GM23338 (cell line): ENCODE measurements at regions not wholly inside any gene's neighbourhood (a gene's known extent, or its start where the extent isn't known, plus 50 kb on each side); places are given as distances from the start of the nearest gene placed in this dataset.

ENCODE experiments used
- ATAC-seq: fragments of 200-7000 bp; cut with Tn5 transposase; 3 replicates; pipeline ENCODE4 v1.9.1; 2020
- DNase-seq: peaks from one replicate; pipeline ENCODE4 v3.0.0-alpha.2; 2015; ENCODE audit warnings: low spot score
- H2AFZ ChIP-seq: fragments of 200-600 bp; sonication (generic); 2 replicates; pipeline ENCODE4 v1.8.0; 2016; ENCODE audit warnings: antibody characterized with exemption, mild to moderate bottlenecking, moderate library complexity
- H3F3A ChIP-seq: fragments of 200-600 bp; sonication (generic); replicated peaks from 2 replicates; pipeline ENCODE4 v1.8.0; 2017; ENCODE audit warnings: antibody characterized with exemption, mixed run types, low read depth
- H3K27ac ChIP-seq: fragments of 200-600 bp; sonication (generic); 2 replicates; pipeline ENCODE4 v1.6.1; 2016; ENCODE audit warnings: low read depth
- H3K27me3 ChIP-seq: fragments of 200-600 bp; sonication (generic); 2 replicates; pipeline ENCODE4 v1.8.0; 2016; ENCODE audit warnings: mild to moderate bottlenecking, mixed run types, moderate library complexity; ENCODE audit not compliant: insufficient read depth
- H3K36me3 ChIP-seq: fragments of 200-600 bp; sonication (generic); 2 replicates; pipeline ENCODE4 v1.8.0; 2016; ENCODE audit warnings: mild to moderate bottlenecking; ENCODE audit not compliant: insufficient read depth
- H3K4me1 ChIP-seq: fragments of 200-600 bp; sonication (generic); 2 replicates; pipeline ENCODE4 v1.8.0; 2016; ENCODE audit warnings: mild to moderate bottlenecking, moderate library complexity; ENCODE audit not compliant: insufficient read depth
- H3K4me2 ChIP-seq: fragments of 200-600 bp; sonication (generic); 2 replicates; pipeline ENCODE4 v1.7.1; 2017; ENCODE audit warnings: mixed run types
- H3K4me3 ChIP-seq: fragments of 200-600 bp; sonication (generic); 2 replicates; pipeline ENCODE4 v1.6.1; 2016; ENCODE audit warnings: mixed run types
- H3K79me2 ChIP-seq: fragments of 200-600 bp; sonication (generic); replicated peaks from 2 replicates; pipeline ENCODE4 v1.8.0; 2017; ENCODE audit warnings: mild to moderate bottlenecking; ENCODE audit not compliant: insufficient read depth
- H3K9me2 ChIP-seq: fragments of 200-600 bp; sonication (generic); 2 replicates; pipeline ENCODE4 v1.8.0; 2017; ENCODE audit not compliant: insufficient read depth
- H4K20me1 ChIP-seq: fragments of 200-600 bp; sonication (generic); replicated peaks from 2 replicates; pipeline ENCODE4 v1.8.0; 2017; ENCODE audit warnings: mild to moderate bottlenecking; ENCODE audit not compliant: insufficient read depth
- H3K27ac Mint-ChIP-seq: 2 replicates; pipeline ENCODE4 v1.8.0; 2020; ENCODE audit warnings: inconsistent platforms, mild to moderate bottlenecking, moderate library complexity, mixed read lengths
- H3K27me3 Mint-ChIP-seq: 3 replicates; pipeline ENCODE4 v1.8.0; 2022; ENCODE audit warnings: low read depth, mild to moderate bottlenecking, moderate library complexity, mixed read lengths, inconsistent platforms; ENCODE audit not compliant: insufficient read depth, poor library complexity
- H3K36me3 Mint-ChIP-seq: 3 replicates; pipeline ENCODE4 v1.8.0; 2021; ENCODE audit warnings: low read depth, mild to moderate bottlenecking, inconsistent platforms, moderate library complexity, mixed read lengths
- H3K4me1 Mint-ChIP-seq: 3 replicates; pipeline ENCODE4 v1.8.0; 2020; ENCODE audit warnings: mild to moderate bottlenecking, inconsistent platforms, mixed read lengths
- H3K4me3 Mint-ChIP-seq: 3 replicates; pipeline ENCODE4 v1.8.0; 2021; ENCODE audit warnings: moderate library complexity, mild to moderate bottlenecking, inconsistent platforms, mixed read lengths
- H3K9me3 Mint-ChIP-seq: 3 replicates; pipeline ENCODE4 v1.8.0; 2020; ENCODE audit warnings: moderate library complexity, mild to moderate bottlenecking, inconsistent platforms, mixed read lengths
- EZH2 ChIP-seq: fragments of 200-600 bp; sonication (generic); IDR thresholded peaks from one replicate; pipeline ENCODE4 v1.8.0; 2017; ENCODE audit warnings: antibody characterized with exemption, mild to moderate bottlenecking, low read depth; ENCODE audit not compliant: unreplicated experiment
- EZH2phosphoT487 ChIP-seq: fragments of 200-600 bp; sonication (generic); IDR thresholded peaks from one replicate; pipeline ENCODE4 v1.8.1; 2018; ENCODE audit warnings: antibody characterized with exemption; ENCODE audit not compliant: unreplicated experiment
- JUNB ChIP-seq: IDR thresholded peaks from one replicate; pipeline ENCODE4 v1.6.1; 2016; ENCODE audit warnings: antibody characterized with exemption; ENCODE audit not compliant: unreplicated experiment
- NANOG ChIP-seq: IDR thresholded peaks from 2 replicates; pipeline ENCODE4 v1.6.1; 2016; ENCODE audit warnings: antibody characterized with exemption, borderline replicate concordance
- ZNF114 ChIP-seq: fragments of 250-450 bp; sonication (Bioruptor Pico); IDR thresholded peaks from 2 replicates; pipeline ENCODE4 v1.5.0; 2020; ENCODE audit warnings: mild to moderate bottlenecking, moderate library complexity
- ZNF331 ChIP-seq: fragments of 250-450 bp; sonication (Bioruptor Pico); IDR thresholded peaks from 2 replicates; pipeline ENCODE4 v1.5.0; 2020; ENCODE audit warnings: low read depth, mild to moderate bottlenecking, moderate library complexity
- TF ChIP-seq, protein P1 (sequence below): IDR thresholded peaks from 2 replicates; pipeline ENCODE4 v1.6.1; 2016; ENCODE audit warnings: antibody characterized with exemption
- TF ChIP-seq, protein P2 (sequence below): fragments of 250-450 bp; sonication (Bioruptor Pico); IDR thresholded peaks from 2 replicates; pipeline ENCODE4 v1.5.0; 2020; ENCODE audit warnings: mild to moderate bottlenecking, moderate library complexity
- TF ChIP-seq, protein P3 (sequence below): IDR thresholded peaks from one replicate; pipeline ENCODE4 v1.6.1; 2018; ENCODE audit warnings: antibody characterized with exemption; ENCODE audit not compliant: unreplicated experiment
- TF ChIP-seq, protein P4 (sequence below), 2 experiments: fragments of 200-600 bp in 1 of 2; sonication (generic) in 1 of 2; conservative IDR thresholded peaks; 2 replicates each; pipeline versions ENCODE4 v1.5.1 to v1.6.1; 2016 to 2017; ENCODE audit warnings: antibody characterized with exemption in 2 of 2, low read depth in 2 of 2, mild to moderate bottlenecking in 2 of 2, moderate library complexity in 1 of 2

DNA sequence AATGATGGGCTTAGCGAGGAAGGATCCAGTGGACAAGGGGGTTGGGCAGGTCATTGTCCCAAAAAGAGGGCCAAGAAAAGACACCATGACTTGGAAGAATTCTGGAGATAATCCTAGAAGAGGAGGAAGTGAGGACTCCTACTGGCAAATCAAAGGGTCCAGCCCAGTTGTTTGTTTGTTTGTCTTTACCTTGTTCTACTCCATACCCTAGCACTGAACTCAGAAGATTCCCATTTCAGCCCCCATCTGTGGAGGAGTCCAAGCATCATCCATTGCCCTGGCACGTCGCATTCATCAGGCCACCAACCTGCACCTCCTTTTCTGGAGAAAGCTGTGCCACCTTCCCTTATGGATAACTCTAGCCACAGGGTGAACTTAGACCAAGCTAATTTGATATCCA is 326.2 kb downstream of the EN1 start:
- no peak for TF ChIP-seq EZH2phosphoT487
- Histone ChIP-seq H2AFZ (no peak overlapping the region), H3K4me2 (no peak overlapping the region), H3K27me3 (no peaks in the 10 kb centered on the region), H3K36me3 (peaks cover 4% of the 10 kb centered on the region; the same call in 1 of the 2 replicates), H3K27ac (no peak overlapping the region), H3K9me2 (peaks cover 10% of the 10 kb centered on the region), H3K79me2 (no peaks in the 10 kb centered on the region), H3K4me3 (no peak overlapping the region), H3K4me1 (no peaks in the 10 kb centered on the region), H4K20me1 (no peaks in the 10 kb centered on the region), H3F3A (no peaks in the 10 kb centered on the region)
- Mint-ChIP-seq H3K27me3 (peaks cover 4% of the 10 kb centered on the region), H3K9me3 (peaks cover 37% of the 10 kb centered on the region), H3K4me3 (no peak overlapping the region), H3K4me1 (no peaks in the 10 kb centered on the region), H3K36me3 (peaks cover 31% of the 10 kb centered on the region), H3K27ac (no peak overlapping the region)
- ATAC-seq (no peak), DNase-seq (no peak)

DNA sequence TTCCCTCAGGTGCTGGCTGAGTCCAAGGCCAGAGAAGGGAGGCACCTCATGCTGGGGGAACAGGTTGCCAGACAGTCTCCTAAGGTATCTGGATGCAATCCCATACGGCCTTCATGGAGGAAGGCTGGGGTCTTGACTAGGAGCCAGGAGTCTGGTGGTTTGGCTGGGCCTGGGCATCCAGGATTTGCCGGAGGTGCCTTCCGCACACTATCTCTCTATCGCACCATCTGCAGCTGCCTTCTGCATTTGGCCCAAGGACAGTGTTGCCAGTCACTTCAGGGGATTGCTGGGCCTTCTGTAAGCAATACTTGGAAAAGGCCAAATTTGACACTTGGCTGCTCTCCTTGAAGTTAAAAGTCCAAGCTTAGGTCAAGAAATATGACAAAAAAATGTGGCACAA is 327.2 kb downstream of the EN1 start:
- H3K27me3 Mint-ChIP-seq, result peaks cover 6% of the 10 kb centered on the region
- no peak overlapping the region for H3K27ac ChIP-seq
- no peak overlapping the region for H3K4me2 ChIP-seq
- DNase-seq (no peak), ATAC-seq (no peak)
- no peak overlapping the region for H3K4me3 ChIP-seq
- peaks cover 31% of the 10 kb centered on the region for H3K36me3 Mint-ChIP-seq
- H2AFZ ChIP-seq, result no peak overlapping the region
- no peaks in the 10 kb centered on the region for H3K27me3 ChIP-seq
- no peaks in the 10 kb centered on the region for H3K79me2 ChIP-seq
- H3K4me3 Mint-ChIP-seq, result no peak overlapping the region
- peaks cover 37% of the 10 kb centered on the region for H3K9me3 Mint-ChIP-seq
- no peak overlapping the region for H3K27ac Mint-ChIP-seq
- no peaks in the 10 kb centered on the region for H3F3A ChIP-seq
- no peaks in the 10 kb centered on the region for H4K20me1 ChIP-seq
- H3K36me3 ChIP-seq, result peaks cover 4% of the 10 kb centered on the region; the same call in 1 of the 2 replicates
- H3K4me1 Mint-ChIP-seq, result no peaks in the 10 kb centered on the region
- 0 out of 2 replicates have a peak, but pooled peaks cover 2% of the 10 kb centered on the region for H3K9me2 ChIP-seq
- no peaks in the 10 kb centered on the region for H3K4me1 ChIP-seq
- TF ChIP-seq, protein P1, sequence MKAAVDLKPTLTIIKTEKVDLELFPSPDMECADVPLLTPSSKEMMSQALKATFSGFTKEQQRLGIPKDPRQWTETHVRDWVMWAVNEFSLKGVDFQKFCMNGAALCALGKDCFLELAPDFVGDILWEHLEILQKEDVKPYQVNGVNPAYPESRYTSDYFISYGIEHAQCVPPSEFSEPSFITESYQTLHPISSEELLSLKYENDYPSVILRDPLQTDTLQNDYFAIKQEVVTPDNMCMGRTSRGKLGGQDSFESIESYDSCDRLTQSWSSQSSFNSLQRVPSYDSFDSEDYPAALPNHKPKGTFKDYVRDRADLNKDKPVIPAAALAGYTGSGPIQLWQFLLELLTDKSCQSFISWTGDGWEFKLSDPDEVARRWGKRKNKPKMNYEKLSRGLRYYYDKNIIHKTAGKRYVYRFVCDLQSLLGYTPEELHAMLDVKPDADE, result no peak
- TF ChIP-seq ZNF114 (CRISPR knock-in tag) (no peak), NANOG (no peak), EZH2 (no peak), EZH2phosphoT487 (no peak), ZNF331 (no peak), JUNB (no peak)
- TF ChIP-seq, protein P2, sequence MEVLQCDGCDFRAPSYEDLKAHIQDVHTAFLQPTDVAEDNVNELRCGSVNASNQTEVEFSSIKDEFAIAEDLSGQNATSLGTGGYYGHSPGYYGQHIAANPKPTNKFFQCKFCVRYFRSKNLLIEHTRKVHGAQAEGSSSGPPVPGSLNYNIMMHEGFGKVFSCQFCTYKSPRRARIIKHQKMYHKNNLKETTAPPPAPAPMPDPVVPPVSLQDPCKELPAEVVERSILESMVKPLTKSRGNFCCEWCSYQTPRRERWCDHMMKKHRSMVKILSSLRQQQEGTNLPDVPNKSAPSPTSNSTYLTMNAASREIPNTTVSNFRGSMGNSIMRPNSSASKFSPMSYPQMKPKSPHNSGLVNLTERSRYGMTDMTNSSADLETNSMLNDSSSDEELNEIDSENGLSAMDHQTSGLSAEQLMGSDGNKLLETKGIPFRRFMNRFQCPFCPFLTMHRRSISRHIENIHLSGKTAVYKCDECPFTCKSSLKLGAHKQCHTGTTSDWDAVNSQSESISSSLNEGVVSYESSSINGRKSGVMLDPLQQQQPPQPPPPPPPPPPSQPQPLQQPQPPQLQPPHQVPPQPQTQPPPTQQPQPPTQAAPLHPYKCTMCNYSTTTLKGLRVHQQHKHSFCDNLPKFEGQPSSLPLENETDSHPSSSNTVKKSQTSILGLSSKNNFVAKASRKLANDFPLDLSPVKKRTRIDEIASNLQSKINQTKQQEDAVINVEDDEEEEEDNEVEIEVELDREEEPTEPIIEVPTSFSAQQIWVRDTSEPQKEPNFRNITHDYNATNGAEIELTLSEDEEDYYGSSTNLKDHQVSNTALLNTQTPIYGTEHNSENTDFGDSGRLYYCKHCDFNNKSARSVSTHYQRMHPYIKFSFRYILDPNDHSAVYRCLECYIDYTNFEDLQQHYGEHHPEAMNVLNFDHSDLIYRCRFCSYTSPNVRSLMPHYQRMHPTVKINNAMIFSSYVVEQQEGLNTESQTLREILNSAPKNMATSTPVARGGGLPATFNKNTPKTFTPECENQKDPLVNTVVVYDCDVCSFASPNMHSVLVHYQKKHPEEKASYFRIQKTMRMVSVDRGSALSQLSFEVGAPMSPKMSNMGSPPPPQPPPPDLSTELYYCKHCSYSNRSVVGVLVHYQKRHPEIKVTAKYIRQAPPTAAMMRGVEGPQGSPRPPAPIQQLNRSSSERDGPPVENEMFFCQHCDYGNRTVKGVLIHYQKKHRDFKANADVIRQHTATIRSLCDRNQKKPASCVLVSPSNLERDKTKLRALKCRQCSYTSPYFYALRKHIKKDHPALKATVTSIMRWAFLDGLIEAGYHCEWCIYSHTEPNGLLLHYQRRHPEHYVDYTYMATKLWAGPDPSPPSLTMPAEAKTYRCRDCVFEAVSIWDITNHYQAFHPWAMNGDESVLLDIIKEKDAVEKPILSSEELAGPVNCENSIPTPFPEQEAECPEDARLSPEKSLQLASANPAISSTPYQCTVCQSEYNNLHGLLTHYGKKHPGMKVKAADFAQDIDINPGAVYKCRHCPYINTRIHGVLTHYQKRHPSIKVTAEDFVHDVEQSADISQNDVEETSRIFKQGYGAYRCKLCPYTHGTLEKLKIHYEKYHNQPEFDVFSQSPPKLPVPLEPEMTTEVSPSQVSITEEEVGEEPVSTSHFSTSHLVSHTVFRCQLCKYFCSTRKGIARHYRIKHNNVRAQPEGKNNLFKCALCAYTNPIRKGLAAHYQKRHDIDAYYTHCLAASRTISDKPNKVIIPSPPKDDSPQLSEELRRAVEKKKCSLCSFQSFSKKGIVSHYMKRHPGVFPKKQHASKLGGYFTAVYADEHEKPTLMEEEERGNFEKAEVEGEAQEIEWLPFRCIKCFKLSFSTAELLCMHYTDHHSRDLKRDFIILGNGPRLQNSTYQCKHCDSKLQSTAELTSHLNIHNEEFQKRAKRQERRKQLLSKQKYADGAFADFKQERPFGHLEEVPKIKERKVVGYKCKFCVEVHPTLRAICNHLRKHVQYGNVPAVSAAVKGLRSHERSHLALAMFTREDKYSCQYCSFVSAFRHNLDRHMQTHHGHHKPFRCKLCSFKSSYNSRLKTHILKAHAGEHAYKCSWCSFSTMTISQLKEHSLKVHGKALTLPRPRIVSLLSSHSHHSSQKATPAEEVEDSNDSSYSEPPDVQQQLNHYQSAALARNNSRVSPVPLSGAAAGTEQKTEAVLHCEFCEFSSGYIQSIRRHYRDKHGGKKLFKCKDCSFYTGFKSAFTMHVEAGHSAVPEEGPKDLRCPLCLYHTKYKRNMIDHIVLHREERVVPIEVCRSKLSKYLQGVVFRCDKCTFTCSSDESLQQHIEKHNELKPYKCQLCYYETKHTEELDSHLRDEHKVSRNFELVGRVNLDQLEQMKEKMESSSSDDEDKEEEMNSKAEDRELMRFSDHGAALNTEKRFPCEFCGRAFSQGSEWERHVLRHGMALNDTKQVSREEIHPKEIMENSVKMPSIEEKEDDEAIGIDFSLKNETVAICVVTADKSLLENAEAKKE (CRISPR knock-in tag), result no peak
- TF ChIP-seq, protein P3, sequence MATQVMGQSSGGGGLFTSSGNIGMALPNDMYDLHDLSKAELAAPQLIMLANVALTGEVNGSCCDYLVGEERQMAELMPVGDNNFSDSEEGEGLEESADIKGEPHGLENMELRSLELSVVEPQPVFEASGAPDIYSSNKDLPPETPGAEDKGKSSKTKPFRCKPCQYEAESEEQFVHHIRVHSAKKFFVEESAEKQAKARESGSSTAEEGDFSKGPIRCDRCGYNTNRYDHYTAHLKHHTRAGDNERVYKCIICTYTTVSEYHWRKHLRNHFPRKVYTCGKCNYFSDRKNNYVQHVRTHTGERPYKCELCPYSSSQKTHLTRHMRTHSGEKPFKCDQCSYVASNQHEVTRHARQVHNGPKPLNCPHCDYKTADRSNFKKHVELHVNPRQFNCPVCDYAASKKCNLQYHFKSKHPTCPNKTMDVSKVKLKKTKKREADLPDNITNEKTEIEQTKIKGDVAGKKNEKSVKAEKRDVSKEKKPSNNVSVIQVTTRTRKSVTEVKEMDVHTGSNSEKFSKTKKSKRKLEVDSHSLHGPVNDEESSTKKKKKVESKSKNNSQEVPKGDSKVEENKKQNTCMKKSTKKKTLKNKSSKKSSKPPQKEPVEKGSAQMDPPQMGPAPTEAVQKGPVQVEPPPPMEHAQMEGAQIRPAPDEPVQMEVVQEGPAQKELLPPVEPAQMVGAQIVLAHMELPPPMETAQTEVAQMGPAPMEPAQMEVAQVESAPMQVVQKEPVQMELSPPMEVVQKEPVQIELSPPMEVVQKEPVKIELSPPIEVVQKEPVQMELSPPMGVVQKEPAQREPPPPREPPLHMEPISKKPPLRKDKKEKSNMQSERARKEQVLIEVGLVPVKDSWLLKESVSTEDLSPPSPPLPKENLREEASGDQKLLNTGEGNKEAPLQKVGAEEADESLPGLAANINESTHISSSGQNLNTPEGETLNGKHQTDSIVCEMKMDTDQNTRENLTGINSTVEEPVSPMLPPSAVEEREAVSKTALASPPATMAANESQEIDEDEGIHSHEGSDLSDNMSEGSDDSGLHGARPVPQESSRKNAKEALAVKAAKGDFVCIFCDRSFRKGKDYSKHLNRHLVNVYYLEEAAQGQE, result no peak
- TF ChIP-seq, protein P4, sequence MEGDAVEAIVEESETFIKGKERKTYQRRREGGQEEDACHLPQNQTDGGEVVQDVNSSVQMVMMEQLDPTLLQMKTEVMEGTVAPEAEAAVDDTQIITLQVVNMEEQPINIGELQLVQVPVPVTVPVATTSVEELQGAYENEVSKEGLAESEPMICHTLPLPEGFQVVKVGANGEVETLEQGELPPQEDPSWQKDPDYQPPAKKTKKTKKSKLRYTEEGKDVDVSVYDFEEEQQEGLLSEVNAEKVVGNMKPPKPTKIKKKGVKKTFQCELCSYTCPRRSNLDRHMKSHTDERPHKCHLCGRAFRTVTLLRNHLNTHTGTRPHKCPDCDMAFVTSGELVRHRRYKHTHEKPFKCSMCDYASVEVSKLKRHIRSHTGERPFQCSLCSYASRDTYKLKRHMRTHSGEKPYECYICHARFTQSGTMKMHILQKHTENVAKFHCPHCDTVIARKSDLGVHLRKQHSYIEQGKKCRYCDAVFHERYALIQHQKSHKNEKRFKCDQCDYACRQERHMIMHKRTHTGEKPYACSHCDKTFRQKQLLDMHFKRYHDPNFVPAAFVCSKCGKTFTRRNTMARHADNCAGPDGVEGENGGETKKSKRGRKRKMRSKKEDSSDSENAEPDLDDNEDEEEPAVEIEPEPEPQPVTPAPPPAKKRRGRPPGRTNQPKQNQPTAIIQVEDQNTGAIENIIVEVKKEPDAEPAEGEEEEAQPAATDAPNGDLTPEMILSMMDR (conservative IDR thresholded peaks at IDR 0.05; ENCODE audit: low read depth in 2 of 2), result no peak
